ENCODE measurements at regions not wholly inside any gene's neighbourhood (a gene's known extent, or its start where the extent isn't known, plus 50 kb on each side); places are given as distances from the start of the nearest gene placed in this dataset.

DNA sequence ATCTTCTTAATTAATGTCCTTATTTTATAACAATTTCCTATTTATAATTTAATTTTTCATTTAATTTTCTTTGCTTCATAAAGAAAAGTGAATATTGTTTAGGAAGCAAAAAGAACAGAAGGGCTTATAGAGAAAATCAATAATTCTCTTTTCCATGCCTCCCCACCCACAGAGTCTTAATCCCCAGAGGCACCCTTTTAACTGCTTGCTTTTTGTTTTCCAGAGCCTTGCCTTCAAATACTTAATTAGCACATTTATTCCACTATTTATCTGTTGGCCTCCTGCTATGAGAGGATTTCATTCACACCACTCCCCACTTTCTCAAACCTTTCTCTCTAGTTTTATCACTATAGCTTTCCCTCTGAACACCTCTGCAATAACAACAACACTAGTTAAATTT is 373.6 kb downstream of the MBD2 start:
- TF ChIP-seq POLR2A (IDR thresholded peaks at IDR 0.05) (no peak), POLR2AphosphoS5 (IDR thresholded peaks at IDR 0.05) (no peak)
- TF ChIP-seq, protein P1, sequence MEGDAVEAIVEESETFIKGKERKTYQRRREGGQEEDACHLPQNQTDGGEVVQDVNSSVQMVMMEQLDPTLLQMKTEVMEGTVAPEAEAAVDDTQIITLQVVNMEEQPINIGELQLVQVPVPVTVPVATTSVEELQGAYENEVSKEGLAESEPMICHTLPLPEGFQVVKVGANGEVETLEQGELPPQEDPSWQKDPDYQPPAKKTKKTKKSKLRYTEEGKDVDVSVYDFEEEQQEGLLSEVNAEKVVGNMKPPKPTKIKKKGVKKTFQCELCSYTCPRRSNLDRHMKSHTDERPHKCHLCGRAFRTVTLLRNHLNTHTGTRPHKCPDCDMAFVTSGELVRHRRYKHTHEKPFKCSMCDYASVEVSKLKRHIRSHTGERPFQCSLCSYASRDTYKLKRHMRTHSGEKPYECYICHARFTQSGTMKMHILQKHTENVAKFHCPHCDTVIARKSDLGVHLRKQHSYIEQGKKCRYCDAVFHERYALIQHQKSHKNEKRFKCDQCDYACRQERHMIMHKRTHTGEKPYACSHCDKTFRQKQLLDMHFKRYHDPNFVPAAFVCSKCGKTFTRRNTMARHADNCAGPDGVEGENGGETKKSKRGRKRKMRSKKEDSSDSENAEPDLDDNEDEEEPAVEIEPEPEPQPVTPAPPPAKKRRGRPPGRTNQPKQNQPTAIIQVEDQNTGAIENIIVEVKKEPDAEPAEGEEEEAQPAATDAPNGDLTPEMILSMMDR (IDR thresholded peaks at IDR 0.05) = no peak
